ENCODE measurements at regions not wholly inside any gene's neighbourhood (a gene's known extent, or its start where the extent isn't known, plus 50 kb on each side); places are given as distances from the start of the nearest gene placed in this dataset.

DNA sequence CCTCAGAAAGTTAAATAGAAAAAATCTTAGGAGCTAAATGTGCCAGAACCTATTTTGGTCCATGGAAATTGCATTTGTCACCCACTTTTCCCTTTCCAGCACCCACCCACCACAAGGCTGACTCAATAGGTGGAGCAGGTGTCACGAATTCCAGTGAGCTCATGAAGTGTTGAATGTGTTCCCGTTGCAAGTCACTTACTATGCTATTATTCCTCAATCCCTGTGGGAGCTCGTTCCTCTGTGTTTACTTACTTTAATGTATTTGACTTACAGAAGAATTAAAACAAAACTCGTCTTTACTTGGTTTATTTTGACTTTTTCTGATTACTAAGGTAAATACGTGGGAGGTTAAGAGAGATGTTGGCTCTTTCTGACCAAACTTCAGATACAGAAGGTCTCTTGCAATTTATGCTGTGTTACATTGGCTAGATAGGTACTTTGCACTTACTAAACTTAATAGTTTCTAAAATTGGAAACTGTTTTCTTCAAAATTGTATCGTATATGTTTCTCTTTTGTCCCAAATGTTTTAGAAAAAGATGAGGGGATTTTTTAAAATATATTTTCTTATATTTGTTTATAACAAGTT, 269.4 kb upstream of the NOVA1 start:
- TF ChIP-seq, protein P1, sequence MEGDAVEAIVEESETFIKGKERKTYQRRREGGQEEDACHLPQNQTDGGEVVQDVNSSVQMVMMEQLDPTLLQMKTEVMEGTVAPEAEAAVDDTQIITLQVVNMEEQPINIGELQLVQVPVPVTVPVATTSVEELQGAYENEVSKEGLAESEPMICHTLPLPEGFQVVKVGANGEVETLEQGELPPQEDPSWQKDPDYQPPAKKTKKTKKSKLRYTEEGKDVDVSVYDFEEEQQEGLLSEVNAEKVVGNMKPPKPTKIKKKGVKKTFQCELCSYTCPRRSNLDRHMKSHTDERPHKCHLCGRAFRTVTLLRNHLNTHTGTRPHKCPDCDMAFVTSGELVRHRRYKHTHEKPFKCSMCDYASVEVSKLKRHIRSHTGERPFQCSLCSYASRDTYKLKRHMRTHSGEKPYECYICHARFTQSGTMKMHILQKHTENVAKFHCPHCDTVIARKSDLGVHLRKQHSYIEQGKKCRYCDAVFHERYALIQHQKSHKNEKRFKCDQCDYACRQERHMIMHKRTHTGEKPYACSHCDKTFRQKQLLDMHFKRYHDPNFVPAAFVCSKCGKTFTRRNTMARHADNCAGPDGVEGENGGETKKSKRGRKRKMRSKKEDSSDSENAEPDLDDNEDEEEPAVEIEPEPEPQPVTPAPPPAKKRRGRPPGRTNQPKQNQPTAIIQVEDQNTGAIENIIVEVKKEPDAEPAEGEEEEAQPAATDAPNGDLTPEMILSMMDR (IDR thresholded peaks at IDR 0.05): no peak
- no peak for TF ChIP-seq POLR2AphosphoS5 (IDR thresholded peaks at IDR 0.05; ENCODE audit: low read depth, low read length)
- TF ChIP-seq, protein P2, sequence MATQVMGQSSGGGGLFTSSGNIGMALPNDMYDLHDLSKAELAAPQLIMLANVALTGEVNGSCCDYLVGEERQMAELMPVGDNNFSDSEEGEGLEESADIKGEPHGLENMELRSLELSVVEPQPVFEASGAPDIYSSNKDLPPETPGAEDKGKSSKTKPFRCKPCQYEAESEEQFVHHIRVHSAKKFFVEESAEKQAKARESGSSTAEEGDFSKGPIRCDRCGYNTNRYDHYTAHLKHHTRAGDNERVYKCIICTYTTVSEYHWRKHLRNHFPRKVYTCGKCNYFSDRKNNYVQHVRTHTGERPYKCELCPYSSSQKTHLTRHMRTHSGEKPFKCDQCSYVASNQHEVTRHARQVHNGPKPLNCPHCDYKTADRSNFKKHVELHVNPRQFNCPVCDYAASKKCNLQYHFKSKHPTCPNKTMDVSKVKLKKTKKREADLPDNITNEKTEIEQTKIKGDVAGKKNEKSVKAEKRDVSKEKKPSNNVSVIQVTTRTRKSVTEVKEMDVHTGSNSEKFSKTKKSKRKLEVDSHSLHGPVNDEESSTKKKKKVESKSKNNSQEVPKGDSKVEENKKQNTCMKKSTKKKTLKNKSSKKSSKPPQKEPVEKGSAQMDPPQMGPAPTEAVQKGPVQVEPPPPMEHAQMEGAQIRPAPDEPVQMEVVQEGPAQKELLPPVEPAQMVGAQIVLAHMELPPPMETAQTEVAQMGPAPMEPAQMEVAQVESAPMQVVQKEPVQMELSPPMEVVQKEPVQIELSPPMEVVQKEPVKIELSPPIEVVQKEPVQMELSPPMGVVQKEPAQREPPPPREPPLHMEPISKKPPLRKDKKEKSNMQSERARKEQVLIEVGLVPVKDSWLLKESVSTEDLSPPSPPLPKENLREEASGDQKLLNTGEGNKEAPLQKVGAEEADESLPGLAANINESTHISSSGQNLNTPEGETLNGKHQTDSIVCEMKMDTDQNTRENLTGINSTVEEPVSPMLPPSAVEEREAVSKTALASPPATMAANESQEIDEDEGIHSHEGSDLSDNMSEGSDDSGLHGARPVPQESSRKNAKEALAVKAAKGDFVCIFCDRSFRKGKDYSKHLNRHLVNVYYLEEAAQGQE (IDR thresholded peaks at IDR 0.05; ENCODE audit: insufficient read depth in 1 of 2, low read depth in 2 of 2, low read length in 1 of 2): no peak
- TF ChIP-seq TCF7L2 (IDR thresholded peaks at IDR 0.05; ENCODE audit: low read depth, low read length): no peak
- TF ChIP-seq SIN3A (IDR thresholded peaks at IDR 0.05; ENCODE audit: borderline replicate concordance, insufficient read depth, low read depth, low read length): no peak
